Heart right ventricle (tissue), 16 donors: ENCODE measurements at regions not wholly inside any gene's neighbourhood (a gene's known extent, or its start where the extent isn't known, plus 50 kb on each side); places are given as distances from the start of the nearest gene placed in this dataset.
"Not testable (repeated sequence)": the region's sequence is repeated elsewhere in the genome, so short reads cannot be mapped to it uniquely, and the experiment has no call there.

Experiments
- ATAC-seq, 8 donors: fragments of 200-7000 bp; cut with Tn5 transposase; one replicate each; pipeline ENCODE4 v1.9.1; 2020; ENCODE audit warnings: mild to moderate bottlenecking in 8 of 8, moderate library complexity in 8 of 8, moderate number of reproducible peaks in 1 of 8
- DNase-seq, 2 donors: peaks; one replicate each; pipeline ENCODE4 v3.0.0-alpha.2; 2020
- H3K27ac ChIP-seq, 10 donors: fragments of 200-600 bp; sonication (generic) in 2 of 10; one replicate each; pipeline versions ENCODE4 v1.5.0 to v1.8.0; 2020 to 2022; ENCODE audit warnings: mild to moderate bottlenecking in 3 of 10
- H3K27me3 ChIP-seq, 7 donors: fragments of 200-600 bp; one replicate each; pipeline ENCODE4 v1.8.0; 2021 to 2022; ENCODE audit warnings: mild to moderate bottlenecking in 2 of 7
- H3K36me3 ChIP-seq, 9 donors: fragments of 200-600 bp; sonication (generic) in 1 of 9; one replicate each; pipeline versions ENCODE4 v1.5.0 to v1.8.0; 2020 to 2022; ENCODE audit warnings: mild to moderate bottlenecking in 2 of 9
- H3K4me1 ChIP-seq, 9 donors: fragments of 200-600 bp; sonication (generic) in 1 of 9; one replicate each; pipeline versions ENCODE4 v1.5.0 to v1.8.0; 2020 to 2022; ENCODE audit warnings: mild to moderate bottlenecking in 4 of 9
- H3K4me3 ChIP-seq, 10 donors: fragments of 200-600 bp; sonication (generic) in 2 of 10; one replicate each; pipeline versions ENCODE4 v1.5.0 to v1.8.0; 2020 to 2022; ENCODE audit warnings: mild to moderate bottlenecking in 7 of 10, moderate library complexity in 2 of 10
- H3K9me3 ChIP-seq, 11 donors: fragments of 200-600 bp in 10 of 11; sonication (generic) in 2 of 11; one replicate each; pipeline versions ENCODE4 v1.5.0 to v1.8.0; 2013 to 2022; ENCODE audit warnings: mild to moderate bottlenecking in 2 of 11, control low read depth in 1 of 11, moderate library complexity in 1 of 11
- CTCF ChIP-seq, 9 donors: fragments of 200-600 bp; sonication (generic) in 2 of 9; IDR thresholded peaks; one replicate each; pipeline versions ENCODE4 v1.5.0 to v1.8.0; 2021 to 2022; ENCODE audit warnings: antibody characterized with exemption in 9 of 9, mild to moderate bottlenecking in 5 of 9, moderate library complexity in 1 of 9
- WGBS, 2 donors: extraction: QIAGEN DNeasy Blood & Tissue Kit; methylation state at CpG; one replicate each; pipeline ENCODE4 v1.1.7; 2013; ENCODE audit warnings: inconsistent platforms in 1 of 2; 5-methylcytosine and 5-hydroxymethylcytosine counted together
- intact Hi-C, 10 donors: fragments of 100-400 bp; cut with DNase I; formaldehyde crosslinking; loops; one replicate each; pipeline versions ENCODE4 v1.11.1 to v1.14.2; 2022
- donor health status: Arrhythmogenic right ventricular cardiomyopathy.
- donor health status: ischemic (EF 13 %, LVEDD 7.1; RV severe dilation, severe dysfunction).
- donor health status: healthy with polysubstance abuse.
- donor health status: DM: no; HTN: yes; CAD: no.
- donor health status: DM: no; HTN: no; CAD: no.
- donor health status: ischemic (EF 25% LVEDD 6.9; RV normal size, moderate dysfunction).
- donor health status: ischemic (EF 25% LVEDD 5.7; RV mildly dilated, moderate dysfunction).
- donor health status: healthy.
- donor health status: DM: yes; HTN: yes; CAD: no.
- donor health status: Ischemic cardiomyopathy.
- donor health status: ischemic (EF 35%, LVEDD 5.7; RV mildly dilated, moderate dysfunction).
- donor health status: nonischemic (EF 11% LVEDD 7.7; RV severe dilation, severe dysfunction).
- donor health status: DM: yes; HTN: yes; CAD: no.
- donor health status: PGD.
- donor health status: ischemic (EF 29% LVEDD 5.4; RV normal size, mild dysfunction).
- donor health status: nonischemic (EF 23%, LVEDD 6.1; RV moderate dilation, normal function).

- Histone ChIP-seq H3K27me3 (no peaks in the 10 kb centered on the region), H3K27ac (no peak overlapping the region), H3K36me3 (no peaks in the 10 kb centered on the region), H3K4me1 (no peaks in the 10 kb centered on the region), H3K4me3 (no peak overlapping the region), H3K9me3 (peaks cover 0 to 17% (median 0%) of the 10 kb centered on the region in 11 donors)
- TF ChIP-seq CTCF (IDR thresholded peaks at IDR 0.05): no peak
- DNase-seq (no peak), ATAC-seq (no peak)
- intact Hi-C loops: no loop called here
These were observed 344.6 kb downstream of the MMUT start for GRCh38 chr6:49118478-49118877.

- no peak for DNase-seq
- no peak for TF ChIP-seq CTCF (IDR thresholded peaks at IDR 0.05)
These were observed 352.1 kb downstream of the MMUT start for GRCh38 chr6:49110916-49111315.

GRCh38 chr6:49097664-49098063, 365.4 kb downstream of the MMUT start:
- H3K36me3 ChIP-seq, intact Hi-C loops, ATAC-seq, H3K4me1 ChIP-seq, H3K27ac ChIP-seq, H3K9me3 ChIP-seq, DNase-seq, H3K27me3 ChIP-seq, H3K4me3 ChIP-seq: not testable (repeated sequence)
- WGBS, 2 donors: 88% methylated on average over 11 of the region's 11 CpGs

More at GRCh38 chr6:49110916-49111315, 352.1 kb downstream of the MMUT start:
- H3K36me3 ChIP-seq: no peaks in the 10 kb centered on the region
- no peaks in the 10 kb centered on the region for H3K27me3 ChIP-seq
- 87 to 92% methylated on average over 2 of the region's 2 CpGs for WGBS, 2 donors
- no peaks in the 10 kb centered on the region for H3K9me3 ChIP-seq
- intact Hi-C loops: no loop called here
- H3K27ac ChIP-seq: no peak overlapping the region
- no peak for ATAC-seq
- H3K4me1 ChIP-seq: no peaks in the 10 kb centered on the region
- H3K4me3 ChIP-seq: no peak overlapping the region

GRCh38 chr6:49097116-49097515, 365.9 kb downstream of the MMUT start:
- no peak for DNase-seq
- Histone ChIP-seq H3K36me3 (no peaks in the 10 kb centered on the region), H3K27ac (no peak overlapping the region), H3K4me3 (no peak overlapping the region), H3K27me3 (no peaks in the 10 kb centered on the region), H3K9me3 (peaks cover 0 to 9% (median 0%) of the 10 kb centered on the region in 11 donors), H3K4me1 (no peaks in the 10 kb centered on the region)
- intact Hi-C loops: no loop called here
- no peak for TF ChIP-seq CTCF (IDR thresholded peaks at IDR 0.05)
- WGBS, 2 donors: 82% methylated on average over 2 of the region's 2 CpGs
- ATAC-seq: no peak

GRCh38 chr6:49088631-49089030, 374.4 kb downstream of the MMUT start:
- 79 to 90% methylated on average over 4 of the region's 4 CpGs for WGBS, 2 donors
- DNase-seq (no peak), ATAC-seq (no peak)
- Histone ChIP-seq H3K4me3 (no peak overlapping the region), H3K36me3 (no peaks in the 10 kb centered on the region), H3K27me3 (no peaks in the 10 kb centered on the region), H3K9me3 (no peaks in the 10 kb centered on the region), H3K4me1 (no peaks in the 10 kb centered on the region), H3K27ac (no peak overlapping the region)
- intact Hi-C loops: no loop called here
- TF ChIP-seq CTCF (IDR thresholded peaks at IDR 0.05): no peak
